Neural cell (in vitro differentiated cells): ENCODE measurements at regions not wholly inside any gene's neighbourhood (a gene's known extent, or its start where the extent isn't known, plus 50 kb on each side); places are given as distances from the start of the nearest gene placed in this dataset.

ENCODE experiments used
- H2AFZ ChIP-seq: fragments of 200-600, 300-800 bp; sonication (generic), shearing (Covaris generic); 2 replicates; pipeline ENCODE4 v1.6.0; 2014; ENCODE audit warnings: low read depth, mild to moderate bottlenecking, antibody characterized with exemption, low read length, moderate library complexity
- H3F3A ChIP-seq: fragments of 200-600 bp; shearing (Covaris generic); 2 replicates; pipeline ENCODE4 v1.6.1; 2016; ENCODE audit warnings: mild to moderate bottlenecking, moderate library complexity, mixed read lengths, antibody characterized with exemption, low read length; ENCODE audit not compliant: insufficient read depth, poor library complexity, severe bottlenecking
- H3K27ac ChIP-seq: fragments of 200-600, 300-800 bp; sonication (generic), shearing (Covaris generic); 2 replicates; pipeline ENCODE4 v1.5.1; 2014; ENCODE audit warnings: mild to moderate bottlenecking, low read length, moderate library complexity
- H3K27me3 ChIP-seq: fragments of 300-800, 200-600 bp; sonication (generic), shearing (Covaris generic); 2 replicates; pipeline ENCODE4 v1.6.0; 2014; ENCODE audit warnings: mild to moderate bottlenecking, low read depth, low read length, moderate library complexity; ENCODE audit not compliant: insufficient read depth
- H3K36me3 ChIP-seq: fragments of 300-800, 200-600 bp; sonication (generic), shearing (Covaris generic); 2 replicates; pipeline ENCODE4 v1.5.1; 2014; ENCODE audit warnings: mild to moderate bottlenecking, antibody characterized with exemption, low read length, moderate library complexity; ENCODE audit not compliant: insufficient read depth
- H3K4me2 ChIP-seq: fragments of 300-800, 200-600 bp; sonication (generic), shearing (Covaris generic); 2 replicates; pipeline ENCODE4 v1.6.0; 2014; ENCODE audit warnings: mild to moderate bottlenecking, low read length
- H3K4me3 ChIP-seq: fragments of 300-800, 200-600 bp; sonication (generic), shearing (Covaris generic); 2 replicates; pipeline ENCODE4 v1.5.1; 2014; ENCODE audit warnings: mild to moderate bottlenecking, low read length, moderate library complexity
- H3K79me2 ChIP-seq: fragments of 200-600 bp; shearing (Covaris generic); replicated peaks from 2 replicates; pipeline ENCODE4 v1.6.0; 2014; ENCODE audit warnings: mild to moderate bottlenecking, low read length, moderate library complexity; ENCODE audit not compliant: insufficient read depth
- H3K9ac ChIP-seq: fragments of 300-800, 200-600 bp; sonication (generic), shearing (Covaris generic); 2 replicates; pipeline ENCODE4 v1.6.1; 2016; ENCODE audit warnings: mild to moderate bottlenecking, low read length, mixed read lengths
- H3K9me2 ChIP-seq: fragments of 200-600 bp; shearing (Covaris generic); 2 replicates; pipeline ENCODE4 v1.6.1; 2016; ENCODE audit warnings: mild to moderate bottlenecking, low read length, mixed read lengths; ENCODE audit not compliant: insufficient read depth
- H3K9me3 ChIP-seq: fragments of 200-600, 300-800 bp; sonication (generic), shearing (Covaris generic); 2 replicates; pipeline ENCODE4 v1.6.1; 2016; ENCODE audit warnings: mild to moderate bottlenecking, mixed run types, low read length, moderate library complexity, mixed read lengths
- H4K20me1 ChIP-seq: fragments of 200-600 bp; shearing (Covaris generic); 2 replicates; pipeline ENCODE4 v1.6.1; 2016; ENCODE audit warnings: mild to moderate bottlenecking, mixed run types; ENCODE audit not compliant: insufficient read depth
- CTCF ChIP-seq: fragments of 450-650 bp; IDR thresholded peaks from 2 replicates; pipeline ENCODE4 v1.5.1; 2014; ENCODE audit warnings: antibody characterized with exemption, mild to moderate bottlenecking, moderate library complexity; ENCODE audit not compliant: poor library complexity, severe bottlenecking
- EP300 ChIP-seq: fragments of 450-650 bp; conservative IDR thresholded peaks from 2 replicates; pipeline ENCODE4 v1.6.1; 2014; ENCODE audit warnings: antibody characterized with exemption, mild to moderate bottlenecking, moderate library complexity; ENCODE audit not compliant: poor library complexity, severe bottlenecking
- EZH2 ChIP-seq: fragments of 200-600, 300-800 bp; shearing (Covaris generic), sonication (generic); IDR thresholded peaks from 2 replicates; pipeline ENCODE4 v1.6.1; 2014; ENCODE audit warnings: antibody characterized with exemption, low read length, borderline replicate concordance, mild to moderate bottlenecking; ENCODE audit not compliant: insufficient read depth, poor library complexity, severe bottlenecking
- MXI1 ChIP-seq: fragments of 450-650 bp; conservative IDR thresholded peaks from 2 replicates; pipeline ENCODE4 v1.6.1; 2014; ENCODE audit warnings: antibody characterized with exemption, mild to moderate bottlenecking; ENCODE audit not compliant: poor library complexity, severe bottlenecking
- POLR2AphosphoS5 ChIP-seq: IDR thresholded peaks from 2 replicates; pipeline ENCODE4 v1.6.1; 2012
- RAD21 ChIP-seq: fragments of 450-650 bp; conservative IDR thresholded peaks from 2 replicates; pipeline ENCODE4 v1.6.1; 2014; ENCODE audit warnings: antibody characterized with exemption, mild to moderate bottlenecking, moderate library complexity
- REST ChIP-seq: IDR thresholded peaks from 2 replicates; pipeline ENCODE4 v1.6.1; 2012; ENCODE audit warnings: borderline replicate concordance
- SMC3 ChIP-seq: fragments of 450-650 bp; conservative IDR thresholded peaks from 2 replicates; pipeline ENCODE4 v1.6.1; 2014; ENCODE audit warnings: antibody characterized with exemption, mild to moderate bottlenecking, moderate library complexity; ENCODE audit not compliant: poor library complexity
- TAF1 ChIP-seq: IDR thresholded peaks from 2 replicates; pipeline ENCODE4 v1.6.1; 2012; ENCODE audit warnings: low read depth

- H3K9me3 ChIP-seq = no peaks in the 10 kb centered on the region
- no peaks in the 10 kb centered on the region for H3K9me2 ChIP-seq
- no peak overlapping the region for H3K4me3 ChIP-seq
- H3K79me2 ChIP-seq = no peaks in the 10 kb centered on the region
- H3F3A ChIP-seq = no peaks in the 10 kb centered on the region
- no peak overlapping the region for H3K9ac ChIP-seq
- H3K4me2 ChIP-seq = no peak overlapping the region
- no peaks in the 10 kb centered on the region for H4K20me1 ChIP-seq
- no peaks in the 10 kb centered on the region for H3K27me3 ChIP-seq
- H3K27ac ChIP-seq = no peak overlapping the region
- no peak overlapping the region for H2AFZ ChIP-seq
- no peaks in the 10 kb centered on the region for H3K36me3 ChIP-seq
- no peak for TF ChIP-seq SMC3
- TF ChIP-seq RAD21 = no peak
- no peak for TF ChIP-seq REST
- no peak for TF ChIP-seq CTCF
Measured at GRCh38 chrX:42604302-42604701, 173.7 kb downstream of the PPP1R2C start.

- no peaks in the 10 kb centered on the region for H3K27me3 ChIP-seq
- no peak overlapping the region for H3K4me2 ChIP-seq
- H3K36me3 ChIP-seq = no peaks in the 10 kb centered on the region
- H3K9ac ChIP-seq = no peak overlapping the region
- H3K9me2 ChIP-seq = no peaks in the 10 kb centered on the region
- TF ChIP-seq RAD21 = no peak
- no peak for TF ChIP-seq POLR2AphosphoS5
- TF ChIP-seq TAF1 = no peak
- TF ChIP-seq SMC3 = no peak
- TF ChIP-seq MXI1 = no peak
- TF ChIP-seq CTCF = no peak
- TF ChIP-seq EZH2 = no peak
- no peak for TF ChIP-seq REST
- no peak for TF ChIP-seq EP300
- no peaks in the 10 kb centered on the region for H3K9me3 ChIP-seq
- no peak overlapping the region for H3K27ac ChIP-seq
- no peaks in the 10 kb centered on the region for H3K79me2 ChIP-seq
- H2AFZ ChIP-seq = no peak overlapping the region
- H3F3A ChIP-seq = no peaks in the 10 kb centered on the region
- H3K4me3 ChIP-seq = no peak overlapping the region
- H4K20me1 ChIP-seq = no peaks in the 10 kb centered on the region
Measured at GRCh38 chrX:42603016-42603415, 174.9 kb downstream of the PPP1R2C start.
